ENCODE measurements at regions not wholly inside any gene's neighbourhood (a gene's known extent, or its start where the extent isn't known, plus 50 kb on each side); places are given as distances from the start of the nearest gene placed in this dataset.
"Not testable (repeated sequence)": the region's sequence is repeated elsewhere in the genome, so short reads cannot be mapped to it uniquely, and the experiment has no call there.

DNA sequence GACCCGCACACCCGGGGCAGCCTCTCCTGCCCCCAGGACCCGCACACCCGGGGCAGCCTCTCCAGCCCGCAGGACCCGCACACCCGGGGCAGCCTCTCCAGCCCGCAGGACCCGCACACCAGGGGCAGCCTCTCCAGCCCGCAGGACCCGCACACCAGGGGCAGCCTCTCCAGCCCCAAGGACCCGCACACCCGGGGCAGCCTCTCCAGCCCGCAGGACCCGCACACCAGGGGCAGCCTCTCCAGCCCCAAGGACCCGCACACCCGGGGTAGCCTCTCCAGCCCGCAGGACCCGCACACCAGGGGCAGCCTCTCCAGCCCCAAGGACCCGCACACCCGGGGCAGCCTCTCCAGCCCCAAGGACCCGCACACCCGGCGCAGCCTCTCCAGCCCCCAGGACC, 108.5 kb downstream of the PDGFA start:
- TF ChIP-seq, protein P1, sequence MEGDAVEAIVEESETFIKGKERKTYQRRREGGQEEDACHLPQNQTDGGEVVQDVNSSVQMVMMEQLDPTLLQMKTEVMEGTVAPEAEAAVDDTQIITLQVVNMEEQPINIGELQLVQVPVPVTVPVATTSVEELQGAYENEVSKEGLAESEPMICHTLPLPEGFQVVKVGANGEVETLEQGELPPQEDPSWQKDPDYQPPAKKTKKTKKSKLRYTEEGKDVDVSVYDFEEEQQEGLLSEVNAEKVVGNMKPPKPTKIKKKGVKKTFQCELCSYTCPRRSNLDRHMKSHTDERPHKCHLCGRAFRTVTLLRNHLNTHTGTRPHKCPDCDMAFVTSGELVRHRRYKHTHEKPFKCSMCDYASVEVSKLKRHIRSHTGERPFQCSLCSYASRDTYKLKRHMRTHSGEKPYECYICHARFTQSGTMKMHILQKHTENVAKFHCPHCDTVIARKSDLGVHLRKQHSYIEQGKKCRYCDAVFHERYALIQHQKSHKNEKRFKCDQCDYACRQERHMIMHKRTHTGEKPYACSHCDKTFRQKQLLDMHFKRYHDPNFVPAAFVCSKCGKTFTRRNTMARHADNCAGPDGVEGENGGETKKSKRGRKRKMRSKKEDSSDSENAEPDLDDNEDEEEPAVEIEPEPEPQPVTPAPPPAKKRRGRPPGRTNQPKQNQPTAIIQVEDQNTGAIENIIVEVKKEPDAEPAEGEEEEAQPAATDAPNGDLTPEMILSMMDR (IDR thresholded peaks at IDR 0.05) = not testable (repeated sequence)
- TF ChIP-seq POLR2AphosphoS5, POLR2A (IDR thresholded peaks at IDR 0.05): not testable (repeated sequence)

Measured in breast epithelium (tissue), 3 donors.